B cell (primary cell): ENCODE measurements at regions not wholly inside any gene's neighbourhood (a gene's known extent, or its start where the extent isn't known, plus 50 kb on each side); places are given as distances from the start of the nearest gene placed in this dataset.

ENCODE experiments used
- ATAC-seq: fragments of 200-7000 bp; cut with Tn5 transposase; one replicate; pipeline ENCODE4 v1.10.0; 2021; ENCODE audit warnings: low read depth, mild to moderate bottlenecking, moderate number of reproducible peaks, moderate library complexity
- CTCF ChIA-PET: fragments of 350-600 bp; sonication (Branson Sonifier 250); formaldehyde crosslinking; loops from one replicate; lab custom pipeline; 2021; ENCODE audit warnings: antibody characterized with exemption, inconsistent platforms; lab: Charles Lee
- POLR2A ChIA-PET: fragments of 350-600 bp; sonication (Branson Sonifier 250); formaldehyde crosslinking; loops from one replicate; lab custom pipeline; 2021; ENCODE audit warnings: antibody characterized with exemption; lab: Charles Lee
- DNase-seq: peaks from one replicate; pipeline ENCODE4 v3.0.0; 2013
- H2AFZ ChIP-seq: 2 replicates; pipeline ENCODE4 v1.6.1; 2012; ENCODE audit warnings: mild to moderate bottlenecking, low read depth, low read length; ENCODE audit not compliant: insufficient read depth, poor library complexity, severe bottlenecking
- H3K27ac ChIP-seq, 2 donors: 1 replicate in 1 of 2; 2 replicates in 1 of 2; pipeline ENCODE4 v1.5.1; 2012 to 2013; ENCODE audit warnings: low read length in 2 of 2, mild to moderate bottlenecking in 2 of 2, moderate library complexity in 1 of 2
- H3K27me3 ChIP-seq, 4 experiments: fragments of 200-600 bp in 1 of 4; sonication (generic) in 1 of 4; replicated peaks in 1 of 4; 1 replicate in 2 of 4; 2 replicates in 2 of 4; pipeline versions ENCODE4 v1.6.1 to v1.7.0; 2013 to 2016; ENCODE audit warnings: low read length in 3 of 4, mild to moderate bottlenecking in 2 of 4, mixed read lengths in 1 of 4, moderate library complexity in 1 of 4; ENCODE audit not compliant: insufficient read depth in 4 of 4, control insufficient read depth in 3 of 4; ENCODE audit errors: control extremely low read depth in 1 of 4
- H3K36me3 ChIP-seq, 2 experiments: replicated peaks in 1 of 2; 1 replicate in 1 of 2; 2 replicates in 1 of 2; pipeline versions ENCODE4 v1.6.1 to v1.7.1; 2013; ENCODE audit warnings: low read length in 1 of 2; ENCODE audit not compliant: insufficient read depth in 2 of 2, control insufficient read depth in 1 of 2; ENCODE audit errors: control extremely low read depth in 1 of 2, extremely low read depth in 1 of 2
- H3K4me1 ChIP-seq, 2 donors: fragments of 200-600 bp in 1 of 2; sonication (generic) in 1 of 2; 1 replicate in 1 of 2; 2 replicates in 1 of 2; pipeline versions ENCODE4 v1.5.1 to v1.6.1; 2013 to 2017; ENCODE audit warnings: low read length in 2 of 2; ENCODE audit not compliant: control insufficient read depth in 2 of 2, insufficient read depth in 2 of 2
- H3K4me2 ChIP-seq: replicated peaks from 2 replicates; pipeline ENCODE3; 2012; ENCODE audit warnings: mild to moderate bottlenecking, low read depth, low read length; ENCODE audit not compliant: poor library complexity, severe bottlenecking
- H3K4me3 ChIP-seq, 5 experiments: fragments of 200-600 bp in 1 of 5; sonication (generic) in 1 of 5; 1 replicate in 3 of 5; 2 replicates in 2 of 5; pipeline versions ENCODE4 v1.5.1 to v1.7.0; 2011 to 2016; ENCODE audit warnings: low read length in 4 of 5, mild to moderate bottlenecking in 4 of 5, low read depth in 2 of 5, control low read depth in 1 of 5, moderate library complexity in 1 of 5; ENCODE audit not compliant: insufficient read depth in 1 of 5; ENCODE audit errors: control extremely low read depth in 1 of 5, extremely low read depth in 1 of 5
- H3K79me2 ChIP-seq: fragments of 200-600 bp; sonication (generic); one replicate; pipeline ENCODE4 v1.6.0; 2016; ENCODE audit warnings: low read length; ENCODE audit not compliant: control insufficient read depth, insufficient read depth
- H3K9ac ChIP-seq: fragments of 200-600 bp; sonication (generic); 2 replicates; pipeline ENCODE4 v1.6.1; 2017; ENCODE audit warnings: mild to moderate bottlenecking, low read length, moderate library complexity
- H3K9me3 ChIP-seq, 3 donors: one replicate each; pipeline versions ENCODE4 v1.6.1 to v1.7.1; 2013; ENCODE audit warnings: low read length in 2 of 3; ENCODE audit not compliant: control insufficient read depth in 2 of 3, insufficient read depth in 1 of 3; ENCODE audit errors: control extremely low read depth in 1 of 3
- H4K20me1 ChIP-seq: 2 replicates; pipeline ENCODE4 v1.6.0; 2012; ENCODE audit warnings: mild to moderate bottlenecking, low read length; ENCODE audit not compliant: insufficient read depth, control insufficient read depth, poor library complexity, severe bottlenecking
- H3K27ac Mint-ChIP-seq: one replicate; pipeline ENCODE4 v1.8.0; 2021; ENCODE audit warnings: mixed read lengths
- H3K27me3 Mint-ChIP-seq: one replicate; pipeline ENCODE4 v1.8.0; 2021; ENCODE audit warnings: mixed read lengths
- H3K4me1 Mint-ChIP-seq: one replicate; pipeline ENCODE4 v1.8.0; 2021; ENCODE audit warnings: mixed read lengths
- H3K4me3 Mint-ChIP-seq: one replicate; pipeline ENCODE4 v1.8.0; 2021; ENCODE audit warnings: mixed read lengths
- H3K9me3 Mint-ChIP-seq: one replicate; pipeline ENCODE4 v1.8.0; 2022; ENCODE audit warnings: mixed read lengths; ENCODE audit not compliant: insufficient read depth
- CTCF ChIP-seq: fragments of 200-600 bp; IDR thresholded peaks from one replicate; pipeline ENCODE4 v1.8.0; 2022; ENCODE audit warnings: antibody characterized with exemption, mild to moderate bottlenecking
- EZH2 ChIP-seq: IDR thresholded peaks from 2 replicates; pipeline ENCODE4 v1.6.1; 2012; ENCODE audit warnings: borderline replicate concordance, low read depth, mild to moderate bottlenecking, moderate library complexity, low read length; ENCODE audit not compliant: insufficient read depth, poor library complexity, severe bottlenecking
- WGBS: methylation state at CpG from one replicate; pipeline ENCODE4 v1.1.5; 2013; ENCODE audit warnings: missing lambda C conversion rate; ENCODE audit not compliant: insufficient coverage; 5-methylcytosine and 5-hydroxymethylcytosine counted together
- intact Hi-C: fragments of 100-400 bp; cut with micrococcal nuclease; formaldehyde crosslinking; loops from one replicate; pipeline ENCODE4 v1.10.0; 2022

DNA sequence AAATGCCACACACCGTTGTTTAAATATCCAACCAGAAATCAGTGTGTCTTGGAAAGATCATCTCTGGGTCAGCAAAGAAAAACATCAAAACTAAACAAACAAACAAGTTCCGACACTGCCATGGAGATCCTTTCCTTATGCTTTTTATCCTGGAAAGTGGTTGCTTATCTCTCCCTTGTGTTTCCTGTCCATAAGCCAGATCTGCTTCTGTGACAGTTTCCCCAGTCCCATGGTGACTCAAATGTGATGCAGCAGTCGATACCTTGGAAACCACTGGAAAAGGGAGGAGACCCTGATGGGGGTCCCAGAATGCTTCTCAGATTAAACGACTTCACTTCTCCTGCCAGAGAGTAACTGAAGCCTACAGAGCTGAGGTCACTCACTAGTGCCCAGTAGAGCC lies 94.7 kb downstream of the DMRTA2 start:
- ChIA-PET POLR2A (no interaction called here), CTCF (no interaction called here)
- Mint-ChIP-seq H3K4me3 (no peak overlapping the region), H3K9me3 (no peaks in the 10 kb centered on the region), H3K4me1 (peaks cover 8% of the 10 kb centered on the region), H3K27ac (no peak overlapping the region), H3K27me3 (peaks cover 41% of the 10 kb centered on the region)
- no peak for ATAC-seq
- no peaks in the 10 kb centered on the region for H4K20me1 ChIP-seq
- no peak for TF ChIP-seq CTCF
- no peak for TF ChIP-seq EZH2
- H3K4me3 ChIP-seq = no peak overlapping the region
- H3K27ac ChIP-seq = no peak overlapping the region
- intact Hi-C loops = no loop called here
- DNase-seq = no peak
- WGBS = 28% methylated on average over 4 of the region's 4 CpGs
- peaks cover 5 to 6% of the 10 kb centered on the region in 2 donors for H3K4me1 ChIP-seq
- H3K4me2 ChIP-seq = no peak overlapping the region
- H3K9me3 ChIP-seq = peaks cover 0 to under 1% (median 0%) of the 10 kb centered on the region in 3 donors
- H2AFZ ChIP-seq = no peak overlapping the region
- H3K36me3 ChIP-seq = no peaks in the 10 kb centered on the region
- H3K9ac ChIP-seq = no peak overlapping the region
- no peaks in the 10 kb centered on the region for H3K79me2 ChIP-seq
- peaks cover 0 to 26% (median 13%) of the 10 kb centered on the region in 4 experiments for H3K27me3 ChIP-seq

DNA sequence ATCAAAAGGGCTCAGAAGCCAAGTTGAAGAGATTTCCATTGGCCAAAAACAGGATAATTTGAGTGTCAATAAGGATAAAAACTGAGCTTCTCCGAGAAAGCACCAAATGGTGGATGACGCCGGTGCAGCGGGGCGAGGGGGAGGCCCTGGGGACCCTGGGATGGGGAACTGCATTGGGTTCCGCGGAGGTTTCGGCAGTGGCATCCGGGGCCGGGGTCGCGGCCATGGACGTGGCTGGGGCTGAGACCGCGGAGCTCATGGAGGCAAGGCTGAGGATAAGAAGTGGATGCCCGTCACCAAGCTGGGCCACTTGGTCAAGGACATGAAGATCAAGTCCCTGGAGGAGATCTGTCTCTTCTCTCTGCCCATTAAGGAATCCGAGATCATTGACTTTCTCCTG lies 97.2 kb downstream of the DMRTA2 start:
- ChIA-PET CTCF (no interaction called here), POLR2A (no interaction called here)
- Mint-ChIP-seq H3K27me3 (peaks cover 24% of the 10 kb centered on the region), H3K4me3 (no peak overlapping the region), H3K9me3 (no peaks in the 10 kb centered on the region), H3K4me1 (no peaks in the 10 kb centered on the region), H3K27ac (no peak overlapping the region)
- no peak for DNase-seq
- Histone ChIP-seq H3K4me3 (no peak overlapping the region), H3K36me3 (no peaks in the 10 kb centered on the region), H3K9me3 (no peaks in the 10 kb centered on the region), H4K20me1 (no peaks in the 10 kb centered on the region), H3K4me2 (no peak overlapping the region), H3K79me2 (no peaks in the 10 kb centered on the region), H3K27me3 (peaks cover 0 to 12% (median 4%) of the 10 kb centered on the region in 4 experiments), H3K27ac (no peak overlapping the region), H3K9ac (no peak overlapping the region), H3K4me1 (no peaks in the 10 kb centered on the region), H2AFZ (no peak overlapping the region)
- TF ChIP-seq CTCF = no peak
- TF ChIP-seq EZH2 = no peak
- WGBS = 98% methylated on average over 17 of the region's 17 CpGs
- ATAC-seq = no peak
- intact Hi-C loops = no loop called here
